ENCODE measurements at regions not wholly inside any gene's neighbourhood (a gene's known extent, or its start where the extent isn't known, plus 50 kb on each side); places are given as distances from the start of the nearest gene placed in this dataset.
A peak's percentile ranks its signal among the peaks of the same experiment; 100 is the strongest.

GRCh38 chr11:130544266-130544665, 95.8 kb downstream of the ADAMTS15 start:
- Histone ChIP-seq H3K4me3 (no peak overlapping the region), H3K4me1 (no peaks in the 10 kb centered on the region), H3K36me3 (no peaks in the 10 kb centered on the region), H3K9me3 (no peaks in the 10 kb centered on the region), H3K27me3 (no peaks in the 10 kb centered on the region), H3K27ac (no peak overlapping the region)
- no peak for DNase-seq
- TF ChIP-seq, protein P1, sequence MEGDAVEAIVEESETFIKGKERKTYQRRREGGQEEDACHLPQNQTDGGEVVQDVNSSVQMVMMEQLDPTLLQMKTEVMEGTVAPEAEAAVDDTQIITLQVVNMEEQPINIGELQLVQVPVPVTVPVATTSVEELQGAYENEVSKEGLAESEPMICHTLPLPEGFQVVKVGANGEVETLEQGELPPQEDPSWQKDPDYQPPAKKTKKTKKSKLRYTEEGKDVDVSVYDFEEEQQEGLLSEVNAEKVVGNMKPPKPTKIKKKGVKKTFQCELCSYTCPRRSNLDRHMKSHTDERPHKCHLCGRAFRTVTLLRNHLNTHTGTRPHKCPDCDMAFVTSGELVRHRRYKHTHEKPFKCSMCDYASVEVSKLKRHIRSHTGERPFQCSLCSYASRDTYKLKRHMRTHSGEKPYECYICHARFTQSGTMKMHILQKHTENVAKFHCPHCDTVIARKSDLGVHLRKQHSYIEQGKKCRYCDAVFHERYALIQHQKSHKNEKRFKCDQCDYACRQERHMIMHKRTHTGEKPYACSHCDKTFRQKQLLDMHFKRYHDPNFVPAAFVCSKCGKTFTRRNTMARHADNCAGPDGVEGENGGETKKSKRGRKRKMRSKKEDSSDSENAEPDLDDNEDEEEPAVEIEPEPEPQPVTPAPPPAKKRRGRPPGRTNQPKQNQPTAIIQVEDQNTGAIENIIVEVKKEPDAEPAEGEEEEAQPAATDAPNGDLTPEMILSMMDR (IDR thresholded peaks at IDR 0.05), result no peak
- intact Hi-C loops (cut with DNase I), result no loop called here
- ATAC-seq, result no peak

GRCh38 chr11:130545449-130546072, 97.1 kb downstream of the ADAMTS15 start:
- Histone ChIP-seq H3K27me3 (no peaks in the 10 kb centered on the region), H3K4me3 (no peak overlapping the region), H3K27ac (no peak overlapping the region), H3K9me3 (no peaks in the 10 kb centered on the region), H3K36me3 (no peaks in the 10 kb centered on the region), H3K4me1 (no peaks in the 10 kb centered on the region)
- ATAC-seq (no peak), DNase-seq (no peak)
- TF ChIP-seq, protein P1 (IDR thresholded peaks at IDR 0.05), result no peak
- intact Hi-C loops (cut with DNase I), result no loop called here

DNA sequence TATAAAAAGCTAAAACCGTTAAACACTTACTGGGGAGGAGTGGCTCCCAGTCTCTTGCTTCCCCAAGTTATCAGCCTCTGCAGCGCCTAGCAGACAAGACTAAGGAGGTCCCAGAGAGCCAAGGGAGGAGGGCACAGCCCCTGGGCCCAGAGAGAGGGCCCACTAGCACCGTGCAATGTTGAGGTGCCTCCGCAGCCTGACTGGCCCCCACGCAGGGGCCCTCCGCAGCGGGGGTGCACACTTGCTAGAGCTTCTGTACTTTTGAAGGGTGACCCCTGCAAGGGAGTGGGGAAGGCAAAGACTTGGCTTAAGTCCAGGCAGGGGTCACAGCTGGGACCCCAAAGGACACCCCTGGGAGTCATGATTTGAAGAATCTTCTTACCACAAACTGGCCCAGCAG, 98.0 kb downstream of the ADAMTS15 start:
- TF ChIP-seq, protein P1 (IDR thresholded peaks at IDR 0.05), result no peak

DNA sequence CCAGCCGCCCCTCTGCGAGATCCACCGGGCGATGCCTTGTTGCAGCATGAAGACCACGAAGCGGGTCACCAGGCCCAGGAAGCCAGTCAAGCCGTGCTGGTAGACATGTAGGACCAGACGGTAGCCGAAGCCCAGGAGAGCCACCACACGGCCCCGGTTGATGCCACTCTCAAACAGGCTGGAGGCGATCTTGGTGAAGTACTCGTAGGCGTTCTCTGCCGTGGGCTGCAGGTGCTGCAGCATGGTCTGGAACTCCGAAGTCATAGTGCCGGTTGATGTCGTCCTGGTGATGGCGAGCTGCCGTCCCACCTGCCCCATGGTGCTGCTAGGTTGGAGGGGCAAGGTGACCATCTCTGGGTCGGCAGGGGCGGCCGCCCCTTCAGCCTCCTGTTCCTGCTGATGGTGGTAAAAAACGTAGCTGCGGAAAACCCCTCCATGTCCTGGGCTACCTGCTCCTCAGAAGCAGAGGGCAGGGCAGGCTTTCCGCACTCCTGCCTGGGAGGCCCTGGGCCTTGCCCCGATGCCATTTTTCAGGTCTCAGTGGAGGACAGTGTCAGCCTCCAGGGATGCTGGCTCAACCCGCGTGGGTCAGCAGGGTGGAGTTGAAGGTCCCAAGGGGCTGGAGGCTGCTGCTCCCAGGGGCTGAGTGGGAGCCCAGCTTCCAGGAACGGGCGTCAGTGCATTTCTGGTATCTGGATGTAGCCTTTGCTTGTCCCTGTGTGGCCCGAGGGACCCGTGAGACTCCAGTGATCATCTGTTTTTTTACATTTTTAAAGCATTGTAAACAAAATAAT, 98.7 kb downstream of the ADAMTS15 start:
- Histone ChIP-seq H3K4me1 (no peaks in the 10 kb centered on the region), H3K27ac (no peak overlapping the region), H3K36me3 (no peaks in the 10 kb centered on the region), H3K9me3 (no peaks in the 10 kb centered on the region), H3K4me3 (no peak overlapping the region), H3K27me3 (no peaks in the 10 kb centered on the region)
- DNase-seq (peak in 1 of 4 donors; percentile 68), ATAC-seq (no peak)
- intact Hi-C loops (cut with DNase I), result no loop called here
- TF ChIP-seq, protein P1 (IDR thresholded peaks at IDR 0.05), result no peak

More for the DNA sequence above, 98.0 kb downstream of the ADAMTS15 start:
- Histone ChIP-seq H3K27ac (no peak overlapping the region), H3K9me3 (no peaks in the 10 kb centered on the region), H3K4me3 (no peak overlapping the region), H3K27me3 (no peaks in the 10 kb centered on the region), H3K4me1 (no peaks in the 10 kb centered on the region), H3K36me3 (no peaks in the 10 kb centered on the region)
- DNase-seq (no peak), ATAC-seq (no peak)
- intact Hi-C loops (cut with DNase I), result no loop called here

GRCh38 chr11:130547761-130548490, 99.5 kb downstream of the ADAMTS15 start:
- DNase-seq (no peak), ATAC-seq (peak; percentile 68)
- no peaks in the 10 kb centered on the region for H3K4me1 ChIP-seq
- intact Hi-C loops (cut with DNase I), result no loop called here
- no peaks in the 10 kb centered on the region for H3K36me3 ChIP-seq
- H3K9me3 ChIP-seq, result no peaks in the 10 kb centered on the region
- TF ChIP-seq, protein P1 (IDR thresholded peaks at IDR 0.05), result no peak
- no peaks in the 10 kb centered on the region for H3K27me3 ChIP-seq
- no peak overlapping the region for H3K27ac ChIP-seq
- H3K4me3 ChIP-seq, result no peak overlapping the region

All from left lung (tissue), 4 donors.